GM23248 (cell line): ENCODE measurements at regions not wholly inside any gene's neighbourhood (a gene's known extent, or its start where the extent isn't known, plus 50 kb on each side); places are given as distances from the start of the nearest gene placed in this dataset.

ENCODE experiments used
- DNase-seq: peaks from one replicate; pipeline ENCODE4 v3.0.0-alpha.2; 2015
- H2AFZ ChIP-seq: fragments of 200-600 bp; sonication (generic); 2 replicates; pipeline ENCODE4 v1.6.1; 2016; ENCODE audit warnings: antibody characterized with exemption
- H3F3A ChIP-seq: fragments of 200-600 bp; sonication (generic); 2 replicates; pipeline ENCODE4 v1.6.1; 2016; ENCODE audit warnings: mild to moderate bottlenecking, antibody characterized with exemption, mixed run types; ENCODE audit not compliant: insufficient read depth
- H3K27ac ChIP-seq: fragments of 200-600 bp; sonication (generic); 2 replicates; pipeline ENCODE4 v1.5.1; 2016; ENCODE audit warnings: mild to moderate bottlenecking
- H3K27me3 ChIP-seq: fragments of 200-600 bp; sonication (generic); replicated peaks from 2 replicates; pipeline ENCODE4 v1.6.1; 2016; ENCODE audit warnings: mild to moderate bottlenecking; ENCODE audit not compliant: insufficient read depth
- H3K36me3 ChIP-seq: fragments of 200-600 bp; sonication (generic); 2 replicates; pipeline ENCODE4 v1.6.1; 2016; ENCODE audit warnings: low read depth, mild to moderate bottlenecking
- H3K4me1 ChIP-seq: fragments of 200-600 bp; sonication (generic); 2 replicates; pipeline ENCODE4 v1.6.1; 2016; ENCODE audit warnings: mild to moderate bottlenecking; ENCODE audit not compliant: insufficient read depth
- H3K4me2 ChIP-seq: fragments of 200-600 bp; sonication (generic); one replicate; pipeline ENCODE4 v1.6.1; 2016; ENCODE audit warnings: mild to moderate bottlenecking; ENCODE audit not compliant: unreplicated experiment
- H3K4me3 ChIP-seq: fragments of 200-600 bp; sonication (generic); 2 replicates; pipeline ENCODE4 v1.5.1; 2016; ENCODE audit warnings: mild to moderate bottlenecking
- H3K79me2 ChIP-seq: fragments of 200-600 bp; sonication (generic); 2 replicates; pipeline ENCODE4 v1.6.1; 2016; ENCODE audit warnings: mild to moderate bottlenecking; ENCODE audit not compliant: insufficient read depth
- H3K9ac ChIP-seq: fragments of 200-600 bp; sonication (generic); 2 replicates; pipeline ENCODE4 v1.6.1; 2016; ENCODE audit warnings: mild to moderate bottlenecking
- H3K9me2 ChIP-seq: fragments of 200-600 bp; sonication (generic); 2 replicates; pipeline ENCODE4 v1.6.1; 2016; ENCODE audit warnings: mixed run types, mild to moderate bottlenecking, moderate library complexity; ENCODE audit not compliant: insufficient read depth
- H3K9me3 ChIP-seq: fragments of 200-600 bp; sonication (generic); one replicate; pipeline ENCODE4 v1.6.1; 2017; ENCODE audit warnings: low read depth
- H4K20me1 ChIP-seq: fragments of 200-600 bp; sonication (generic); 2 replicates; pipeline ENCODE4 v1.6.0; 2016; ENCODE audit not compliant: insufficient read depth
- EZH2 ChIP-seq: fragments of 200-600 bp; sonication (generic); IDR thresholded peaks from 2 replicates; pipeline ENCODE4 v1.6.1; 2018; ENCODE audit warnings: antibody characterized with exemption, mild to moderate bottlenecking; ENCODE audit not compliant: insufficient read depth, poor library complexity, severe bottlenecking
- EZH2phosphoT487 ChIP-seq: fragments of 200-600 bp; sonication (generic); IDR thresholded peaks from 2 replicates; pipeline ENCODE4 v1.6.1; 2018; ENCODE audit warnings: antibody characterized with exemption, moderate library complexity, mild to moderate bottlenecking, low read depth; ENCODE audit not compliant: insufficient read depth
- WGBS, 2 experiments: methylation state at CpG; one replicate each; pipeline ENCODE4 v1.1.6; 2015 to 2017; ENCODE audit warnings: low lambda C conversion rate in 2 of 2, low coverage in 1 of 2; ENCODE audit errors: missing lambda C conversion rate in 2 of 2; 5-methylcytosine and 5-hydroxymethylcytosine counted together
- in situ Hi-C: fragments of 300-500 bp; cut with MboI; formaldehyde crosslinking; loops from 2 replicates; pipeline ENCODE4 v1.15.0; 2020

DNA sequence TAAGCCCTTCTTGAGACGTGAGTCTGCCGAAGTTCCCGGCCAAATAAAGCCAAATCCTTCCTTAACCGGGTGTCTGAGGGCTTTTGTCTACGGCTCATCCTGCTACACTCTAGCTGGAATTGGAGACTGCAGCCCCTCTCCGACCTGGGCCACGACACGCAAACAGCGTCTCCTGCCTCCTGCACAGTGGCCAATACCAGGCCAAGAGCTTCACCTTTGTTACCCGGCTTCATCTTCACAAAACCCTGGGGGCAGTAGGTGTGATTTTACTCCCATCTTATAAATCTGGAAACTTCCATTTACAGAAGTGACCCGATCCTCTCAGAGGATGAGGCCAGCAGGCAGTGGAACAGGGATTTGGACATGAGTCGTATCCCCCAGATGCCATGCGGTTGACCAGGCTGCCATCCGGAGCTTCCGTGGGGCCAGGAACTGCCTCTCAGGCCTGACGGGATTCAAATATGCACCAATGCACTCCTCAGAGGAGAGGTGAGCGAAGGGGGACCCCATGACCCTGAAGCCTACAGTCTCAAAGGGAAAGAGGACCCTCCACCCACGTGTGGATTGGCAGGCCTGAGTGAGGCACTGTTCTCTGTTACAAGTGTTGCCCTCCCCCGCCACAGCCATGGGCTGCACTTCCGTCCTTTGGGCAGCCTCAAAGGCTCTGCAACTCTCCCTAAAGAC, 53.2 kb upstream of the KLF13 start:
- no peaks in the 10 kb centered on the region for H3F3A ChIP-seq
- DNase-seq, result no peak
- H3K27me3 ChIP-seq, result no peaks in the 10 kb centered on the region
- no peaks in the 10 kb centered on the region for H3K36me3 ChIP-seq
- H4K20me1 ChIP-seq, result no peaks in the 10 kb centered on the region
- in situ Hi-C loops, result no loop called here
- H3K4me2 ChIP-seq, result no peak overlapping the region
- H3K27ac ChIP-seq, result no peak overlapping the region
- no peak overlapping the region for H2AFZ ChIP-seq
- WGBS, 2 experiments, result 77 to 80% methylated on average over 20 of the region's 20 CpGs
- no peaks in the 10 kb centered on the region for H3K9me3 ChIP-seq
- no peaks in the 10 kb centered on the region for H3K79me2 ChIP-seq
- no peaks in the 10 kb centered on the region for H3K9me2 ChIP-seq
- no peak overlapping the region for H3K9ac ChIP-seq
- no peak overlapping the region for H3K4me3 ChIP-seq
- no peaks in the 10 kb centered on the region for H3K4me1 ChIP-seq
- no peak for TF ChIP-seq EZH2phosphoT487
- TF ChIP-seq EZH2, result no peak

DNA sequence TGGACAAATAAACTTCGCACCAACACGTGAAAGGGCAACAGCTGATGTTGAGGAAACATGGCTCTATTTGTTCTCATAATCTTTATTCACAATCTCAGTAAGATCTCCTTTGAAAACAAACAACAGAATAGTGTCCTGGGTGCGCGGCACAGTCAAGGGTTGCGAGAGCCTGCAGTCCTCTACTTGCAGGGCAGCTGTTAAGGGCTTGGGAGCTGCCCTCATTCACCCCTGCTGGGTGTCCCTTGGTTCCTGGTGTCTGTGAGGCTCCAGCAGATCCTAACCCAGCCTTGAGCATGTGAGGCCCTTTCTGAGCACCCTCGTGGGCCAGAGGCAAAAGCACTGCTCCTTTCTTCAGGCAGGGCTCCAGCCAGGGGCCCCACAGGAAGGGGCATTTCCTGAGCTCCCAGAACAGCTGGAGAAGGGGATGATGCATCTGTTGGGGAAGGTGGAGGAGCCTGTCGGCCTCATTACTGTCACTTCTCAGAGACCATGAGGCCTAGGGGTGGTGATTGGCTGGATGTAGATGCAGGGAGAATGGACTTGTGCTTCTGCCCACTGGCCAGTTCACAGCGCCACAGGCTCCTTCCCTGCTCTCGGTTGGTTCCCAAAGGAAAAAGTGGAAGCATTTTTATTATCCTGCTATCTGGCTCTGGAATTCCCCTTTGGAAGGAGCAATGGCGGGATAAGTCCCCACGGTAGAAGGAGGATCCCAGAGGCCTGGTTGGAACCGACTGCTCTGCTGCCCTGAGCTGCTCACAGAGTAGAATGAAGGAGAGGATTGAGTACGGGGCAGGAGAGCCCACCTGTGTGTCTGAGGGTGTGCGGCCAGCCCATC, 51.9 kb upstream of the KLF13 start:
- DNase-seq, result no peak
- Histone ChIP-seq H2AFZ (no peak overlapping the region), H4K20me1 (no peaks in the 10 kb centered on the region), H3K27me3 (no peaks in the 10 kb centered on the region), H3K27ac (no peak overlapping the region), H3K9me3 (no peaks in the 10 kb centered on the region), H3K4me2 (no peak overlapping the region), H3K4me3 (no peak overlapping the region), H3K4me1 (no peaks in the 10 kb centered on the region), H3K36me3 (no peaks in the 10 kb centered on the region), H3K9ac (no peak overlapping the region), H3K9me2 (no peaks in the 10 kb centered on the region), H3F3A (no peaks in the 10 kb centered on the region), H3K79me2 (no peaks in the 10 kb centered on the region)
- whole genome bisulfite sequencing, 2 experiments, result 71 to 74% methylated on average over 14 of the region's 14 CpGs
- in situ Hi-C loops, result no loop called here
- no peak for TF ChIP-seq EZH2
- TF ChIP-seq EZH2phosphoT487, result no peak

DNA sequence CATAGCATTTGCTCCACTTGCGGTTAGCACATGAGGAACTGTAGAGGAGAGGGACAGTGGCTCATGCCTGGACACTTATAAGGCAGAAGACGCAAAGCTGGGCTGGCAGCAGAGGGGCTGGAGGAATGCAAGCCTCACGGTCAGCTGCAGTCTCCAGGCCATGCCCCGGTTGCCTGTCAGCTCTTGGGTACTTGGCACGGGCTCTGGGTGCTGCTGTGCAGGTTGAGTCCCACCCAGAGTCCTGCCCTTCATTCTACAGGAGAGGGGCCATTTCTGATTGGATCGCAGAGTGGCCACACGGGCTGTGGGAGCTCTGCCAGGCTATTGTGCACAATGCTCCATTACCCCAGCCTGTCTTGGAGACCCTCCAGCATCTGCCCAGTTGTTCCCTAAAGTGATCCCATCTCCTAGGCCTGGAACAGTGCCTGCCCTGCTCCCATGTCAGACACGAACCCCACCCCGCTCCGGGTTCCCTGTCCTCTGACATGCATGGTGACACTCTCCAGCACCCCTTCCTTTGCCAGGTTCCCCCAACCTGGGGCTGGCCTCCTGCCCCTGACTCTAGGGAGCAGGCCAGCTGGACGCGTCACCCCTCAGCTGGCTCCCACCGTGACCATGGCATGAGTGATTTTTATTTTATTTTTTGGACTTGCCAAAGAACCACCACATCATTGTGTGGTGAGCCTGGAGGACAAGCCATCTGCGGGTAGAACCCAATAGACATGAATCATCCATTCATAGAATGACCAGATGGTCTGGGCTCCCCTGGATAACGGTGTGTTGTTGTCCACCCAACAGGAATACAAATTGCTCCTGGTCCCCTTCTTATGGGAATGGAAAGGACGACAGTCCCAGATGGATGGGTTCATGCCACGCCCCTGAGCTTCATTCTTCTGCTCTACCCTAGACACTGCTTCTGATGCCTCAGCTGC, 51.0 kb upstream of the KLF13 start:
- in situ Hi-C loops, result no loop called here
- 78 to 80% methylated on average over 17 of the region's 17 CpGs for WGBS, 2 experiments

More for the DNA sequence above, 51.0 kb upstream of the KLF13 start:
- no peaks in the 10 kb centered on the region for H3K4me1 ChIP-seq
- H3K4me2 ChIP-seq, result no peak overlapping the region
- no peaks in the 10 kb centered on the region for H3K9me2 ChIP-seq
- no peak overlapping the region for H3K9ac ChIP-seq
- H3K36me3 ChIP-seq, result no peaks in the 10 kb centered on the region
- no peaks in the 10 kb centered on the region for H3F3A ChIP-seq
- no peaks in the 10 kb centered on the region for H3K27me3 ChIP-seq
- DNase-seq, result no peak
- no peaks in the 10 kb centered on the region for H3K9me3 ChIP-seq
- H4K20me1 ChIP-seq, result no peaks in the 10 kb centered on the region
- no peak overlapping the region for H3K27ac ChIP-seq
- H2AFZ ChIP-seq, result no peak overlapping the region
- no peaks in the 10 kb centered on the region for H3K79me2 ChIP-seq
- TF ChIP-seq EZH2phosphoT487, result no peak
- TF ChIP-seq EZH2, result no peak
- H3K4me3 ChIP-seq, result no peak overlapping the region
